ENCODE measurements at regions not wholly inside any gene's neighbourhood (a gene's known extent, or its start where the extent isn't known, plus 50 kb on each side); places are given as distances from the start of the nearest gene placed in this dataset.
"Not testable (repeated sequence)": the region's sequence is repeated elsewhere in the genome, so short reads cannot be mapped to it uniquely, and the experiment has no call there.

DNA sequence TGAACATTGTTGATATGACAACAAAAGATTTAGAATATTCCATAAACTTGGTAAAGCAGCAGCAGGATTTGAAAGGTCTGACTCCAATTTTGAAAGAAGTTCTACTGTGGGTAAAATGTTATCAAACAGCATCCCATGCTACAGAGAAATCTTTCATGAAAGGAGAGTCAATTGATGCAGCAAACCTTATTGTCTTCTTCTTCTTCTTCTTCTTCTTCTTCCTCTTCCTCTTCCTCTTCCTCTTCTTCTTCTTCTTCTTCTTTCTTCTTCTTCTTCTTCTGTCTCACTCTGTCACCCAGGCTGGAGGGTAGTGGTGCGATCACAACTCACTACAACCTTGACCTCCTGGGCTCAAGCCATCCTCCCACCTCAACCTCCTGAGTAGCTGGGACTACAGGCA lies 62.4 kb upstream of the GPR6 start:
- in situ Hi-C loops (cut with MboI; ENCODE audit: low pct_unique_long_range_greater_than_20kb, low sequenced_read_pairs); DNase-seq: not testable (repeated sequence)

GRCh38 chr6:109916759-109917158 lies 61.4 kb upstream of the GPR6 start:
- in situ Hi-C loops (cut with MboI; ENCODE audit: low pct_unique_long_range_greater_than_20kb, low sequenced_read_pairs): no loop called here
- no peak for DNase-seq

DNA sequence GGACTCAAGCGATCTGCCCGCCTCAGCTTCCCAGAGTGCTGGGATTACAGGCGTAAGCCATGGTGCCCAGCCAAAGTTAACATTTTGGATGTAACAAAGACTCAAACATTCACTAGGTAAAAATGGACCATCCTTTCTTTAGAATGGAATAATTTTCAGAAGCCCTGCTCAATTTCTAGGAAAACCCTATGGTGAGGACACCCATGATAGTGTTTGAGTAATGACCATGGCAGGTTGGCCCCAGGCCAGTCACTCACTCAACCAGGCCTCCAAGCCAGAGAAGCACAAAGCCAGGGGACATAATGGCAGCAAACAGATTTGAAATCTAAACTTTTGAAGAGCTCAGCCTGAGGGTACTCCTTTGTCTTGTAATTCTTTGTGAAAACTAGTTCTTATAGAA lies 59.9 kb upstream of the GPR6 start:
- no peak for DNase-seq
- in situ Hi-C loops (cut with MboI; ENCODE audit: low pct_unique_long_range_greater_than_20kb, low sequenced_read_pairs): no loop called here

DNA sequence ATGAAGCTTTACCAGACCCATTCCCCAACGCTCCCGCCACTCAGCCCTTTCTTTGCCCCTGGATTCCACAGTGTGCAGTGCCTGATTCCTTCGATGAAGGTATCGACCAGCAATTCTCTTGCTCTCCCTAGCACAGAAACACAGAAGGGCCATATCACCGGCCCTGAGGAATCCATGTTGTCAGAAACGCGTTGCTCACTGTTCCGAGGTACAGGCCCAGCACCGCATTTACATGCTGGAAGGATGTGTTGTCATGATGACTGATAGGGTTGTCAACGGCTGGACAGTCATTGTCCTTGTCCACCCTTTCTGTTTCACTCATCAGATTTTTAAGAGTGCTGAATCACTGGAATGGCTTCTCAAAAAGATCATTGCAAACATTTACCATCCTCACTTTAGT lies 57.2 kb upstream of the GPR6 start:
- in situ Hi-C loops (cut with MboI; ENCODE audit: low pct_unique_long_range_greater_than_20kb, low sequenced_read_pairs): no loop called here
- no peak for DNase-seq

DNA sequence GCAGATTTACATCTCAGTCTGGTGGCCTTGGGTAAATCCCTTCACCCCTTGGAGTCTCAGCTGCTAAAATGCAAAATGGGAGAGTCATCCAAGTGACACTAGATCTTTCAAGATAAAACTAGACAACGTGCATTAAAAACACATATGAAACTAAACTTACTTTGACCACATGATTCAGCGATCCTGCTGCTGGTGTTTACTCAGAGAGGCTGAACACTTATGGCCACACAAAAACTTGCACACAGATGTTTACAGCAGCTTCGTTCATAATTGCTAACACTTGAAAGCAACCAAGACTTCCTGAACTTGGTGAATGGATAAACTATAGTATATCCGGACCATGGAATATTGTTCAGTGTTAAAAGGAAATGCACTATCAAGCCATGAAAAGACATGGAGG lies 55.3 kb upstream of the GPR6 start:
- DNase-seq: no peak
- in situ Hi-C loops (cut with MboI; ENCODE audit: low pct_unique_long_range_greater_than_20kb, low sequenced_read_pairs): no loop called here

DNA sequence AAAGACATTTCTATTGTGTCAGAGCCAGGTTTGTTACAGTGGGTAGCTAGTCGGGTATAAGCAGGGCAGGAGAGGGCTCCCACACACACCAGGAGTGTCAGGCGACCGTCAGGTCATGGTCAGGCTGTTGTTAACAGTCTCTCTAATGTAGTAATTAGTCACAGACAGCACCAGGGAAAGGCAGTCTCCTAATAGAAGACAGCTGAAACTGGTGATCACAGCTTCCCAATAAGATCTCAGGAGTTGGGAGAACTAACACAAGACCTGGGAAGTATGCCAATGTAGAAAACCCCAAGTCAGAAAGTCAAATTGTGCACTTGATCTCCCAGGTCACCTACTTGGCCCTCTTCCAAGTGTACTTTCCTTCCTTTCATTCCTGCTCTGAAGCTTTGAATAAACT lies 53.0 kb upstream of the GPR6 start:
- in situ Hi-C loops (cut with MboI; ENCODE audit: low pct_unique_long_range_greater_than_20kb, low sequenced_read_pairs): no loop called here
- DNase-seq: no peak

DNA sequence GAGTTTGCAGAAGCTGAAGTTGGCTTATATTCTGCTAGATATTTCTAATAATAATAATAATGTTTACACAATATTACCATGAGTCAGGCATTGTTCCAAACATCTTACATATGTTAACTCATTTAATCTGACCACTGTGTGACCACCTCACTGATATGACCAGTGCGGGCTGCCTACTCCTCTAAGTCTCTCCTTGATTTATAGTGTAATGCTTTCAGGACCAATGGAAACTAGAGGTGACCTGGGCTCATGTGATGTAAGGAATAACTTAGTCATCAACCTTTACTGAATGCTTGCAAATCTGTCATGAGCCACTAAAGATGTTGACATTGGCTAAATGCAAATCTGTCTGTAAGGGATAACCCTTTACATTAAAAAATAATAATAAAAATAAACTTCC lies 51.1 kb upstream of the GPR6 start:
- in situ Hi-C loops (cut with MboI; ENCODE audit: low pct_unique_long_range_greater_than_20kb, low sequenced_read_pairs): no loop called here
- no peak for DNase-seq
